HG02759 (cell line): ENCODE measurements at regions not wholly inside any gene's neighbourhood (a gene's known extent, or its start where the extent isn't known, plus 50 kb on each side); places are given as distances from the start of the nearest gene placed in this dataset.

Source experiments
- ATAC-seq: cut with Tn5 transposase; IDR thresholded peaks from one replicate; pipeline ENCODE4 v1.9.1; 2021; ENCODE audit warnings: mild to moderate bottlenecking, moderate library complexity; ENCODE audit not compliant: unreplicated experiment

DNA sequence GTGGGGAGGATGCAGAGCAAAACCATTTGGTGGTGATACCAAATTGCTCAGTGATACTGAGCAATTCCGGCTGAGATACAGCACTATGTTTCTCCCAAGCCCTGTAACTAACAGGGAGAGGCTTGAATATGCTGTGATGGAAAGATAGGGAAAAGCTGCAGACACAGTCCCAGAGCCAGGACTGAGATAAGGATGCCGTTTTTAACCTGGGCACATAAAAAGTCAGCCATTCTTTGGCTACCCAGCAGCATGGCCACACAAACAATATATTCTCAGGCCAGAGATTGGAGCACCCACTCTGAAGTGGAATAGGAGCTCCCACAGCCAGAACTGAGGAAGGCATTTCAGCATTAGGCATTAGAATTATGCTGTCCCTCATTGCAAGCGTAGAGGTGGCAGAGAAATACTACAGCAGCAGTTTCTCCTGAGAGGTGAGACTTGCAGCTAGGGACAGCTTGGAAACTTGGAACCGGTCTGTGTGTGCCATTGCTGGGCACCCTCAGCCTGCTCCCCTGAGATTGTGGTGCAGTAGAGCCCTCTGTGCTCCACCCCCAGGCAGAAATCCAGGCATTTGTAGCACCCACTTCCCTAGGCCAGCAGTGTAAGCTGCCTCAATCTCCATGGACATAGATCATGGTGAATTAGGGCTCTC, 346.5 kb downstream of the TMEM135 start:
- no peak for ATAC-seq

DNA sequence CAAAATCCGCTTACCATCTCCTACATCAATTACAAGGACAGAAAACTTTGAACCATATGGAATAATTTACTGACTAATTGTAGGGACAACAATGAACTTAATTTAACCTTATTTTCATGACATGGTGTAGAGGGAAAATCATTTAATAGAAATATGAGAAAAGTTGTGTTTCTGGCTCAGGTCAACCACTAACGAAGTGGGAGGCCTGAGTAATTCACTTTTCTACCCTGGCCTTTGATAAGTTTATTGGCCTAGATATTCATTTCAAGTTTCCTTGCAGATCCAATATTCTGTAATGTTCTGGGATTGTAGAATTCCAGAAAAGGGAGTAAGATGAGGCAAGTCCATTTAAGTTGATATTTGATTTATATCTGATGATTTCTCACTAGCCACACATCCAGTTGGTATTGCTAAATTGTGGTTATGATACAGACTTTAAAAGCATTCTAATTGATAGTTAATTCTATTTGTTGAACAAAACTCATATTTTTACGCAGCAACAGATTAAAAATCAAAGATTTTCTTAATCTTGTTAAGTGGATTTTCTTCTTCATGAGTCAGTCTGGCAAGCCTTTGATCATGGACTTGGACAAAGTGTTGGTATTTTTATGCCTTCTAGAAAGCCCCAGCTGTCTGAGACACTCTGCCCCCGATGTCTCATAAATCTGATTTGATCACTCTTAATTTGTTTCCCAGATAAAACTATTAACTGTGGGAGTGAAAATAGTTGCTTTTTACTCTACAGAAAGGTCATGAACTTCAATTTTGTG, 336.5 kb downstream of the TMEM135 start:
- ATAC-seq = no peak
